ENCODE measurements at regions not wholly inside any gene's neighbourhood (a gene's known extent, or its start where the extent isn't known, plus 50 kb on each side); places are given as distances from the start of the nearest gene placed in this dataset.

DNA sequence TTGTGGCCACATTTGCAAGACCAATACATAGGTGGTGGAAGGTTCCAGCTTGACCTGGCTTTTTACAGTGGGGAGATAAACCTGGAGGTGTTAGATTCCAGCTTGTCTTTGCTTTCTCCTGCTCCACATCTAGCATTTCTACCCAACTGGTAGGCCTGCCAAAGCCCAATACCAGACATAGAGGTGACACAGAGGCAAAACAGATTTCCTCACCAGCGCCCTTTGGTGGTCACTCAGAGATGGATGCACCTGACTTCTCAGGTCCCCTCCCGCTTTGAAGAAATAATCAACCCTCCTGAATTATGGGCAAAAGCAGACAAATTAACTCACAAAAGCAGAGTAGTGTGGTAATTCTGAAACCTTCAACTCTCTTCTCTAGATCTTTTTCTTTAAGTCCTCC lies 1356.2 kb downstream of the FAM181B start:
- H4K91ac ChIP-seq (ENCODE audit: insufficient read depth, low read depth, low read length) = no peak overlapping the region
- no peak overlapping the region for H2BK120ac ChIP-seq (ENCODE audit: low read depth, low read length)
- no peak overlapping the region for H2BK20ac ChIP-seq (ENCODE audit: low read depth, low read length)
- no peak overlapping the region for H4K5ac ChIP-seq (ENCODE audit: low read depth, low read length)
- no peaks in the 10 kb centered on the region for H3K27me3 ChIP-seq (ENCODE audit: control insufficient read depth, insufficient read depth, low read length)
- no peak for TF ChIP-seq RCOR1 (IDR thresholded peaks at IDR 0.05; ENCODE audit: insufficient replicate concordance, low read length)
- no peak for TF ChIP-seq MAZ (IDR thresholded peaks at IDR 0.05; ENCODE audit: borderline replicate concordance, low read depth, low read length)
- no peak for TF ChIP-seq MXI1 (IDR thresholded peaks at IDR 0.05; ENCODE audit: borderline replicate concordance, low read depth, low read length)
- TF ChIP-seq, protein P1, sequence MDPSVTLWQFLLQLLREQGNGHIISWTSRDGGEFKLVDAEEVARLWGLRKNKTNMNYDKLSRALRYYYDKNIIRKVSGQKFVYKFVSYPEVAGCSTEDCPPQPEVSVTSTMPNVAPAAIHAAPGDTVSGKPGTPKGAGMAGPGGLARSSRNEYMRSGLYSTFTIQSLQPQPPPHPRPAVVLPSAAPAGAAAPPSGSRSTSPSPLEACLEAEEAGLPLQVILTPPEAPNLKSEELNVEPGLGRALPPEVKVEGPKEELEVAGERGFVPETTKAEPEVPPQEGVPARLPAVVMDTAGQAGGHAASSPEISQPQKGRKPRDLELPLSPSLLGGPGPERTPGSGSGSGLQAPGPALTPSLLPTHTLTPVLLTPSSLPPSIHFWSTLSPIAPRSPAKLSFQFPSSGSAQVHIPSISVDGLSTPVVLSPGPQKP (IDR thresholded peaks at IDR 0.05; ENCODE audit: borderline replicate concordance, low read depth, low read length) = no peak
- no peak for TF ChIP-seq MAFK (IDR thresholded peaks at IDR 0.05; ENCODE audit: low read depth, low read length)
- TF ChIP-seq FOS (IDR thresholded peaks at IDR 0.05; ENCODE audit: low read depth, low read length) = no peak
- no peak for TF ChIP-seq BHLHE40 (IDR thresholded peaks at IDR 0.05; ENCODE audit: low read depth, low read length)
- TF ChIP-seq NFE2L2 (IDR thresholded peaks at IDR 0.05; ENCODE audit: low read depth, low read length) = no peak
- TF ChIP-seq RAD21 (IDR thresholded peaks at IDR 0.05; ENCODE audit: low read length) = no peak
- no peak for TF ChIP-seq SMC3 (IDR thresholded peaks at IDR 0.05; ENCODE audit: low read depth, low read length)
- no peaks in the 10 kb centered on the region for H3K4me1 ChIP-seq (ENCODE audit: control insufficient read depth, insufficient read depth, low read length)
- no peak overlapping the region for H3K9ac ChIP-seq (ENCODE audit: low read depth, low read length)
- POLR2A ChIA-PET (ENCODE audit: unreplicated experiment) = no interaction called here
- no peak overlapping the region for H2AK5ac ChIP-seq (ENCODE audit: low read depth, low read length)
- no peak overlapping the region for H2BK15ac ChIP-seq (ENCODE audit: low read depth, low read length)
- H4K20me1 ChIP-seq (ENCODE audit: insufficient read depth, low read length) = no peaks in the 10 kb centered on the region
- no peak overlapping the region for H4K8ac ChIP-seq (ENCODE audit: low read depth in 2 of 2, low read length in 2 of 2)
- no TSS peak for BruUV-seq (replicated peaks)
- no peak overlapping the region for H3K4ac ChIP-seq (ENCODE audit: low read depth, low read length)
- no peak overlapping the region for H2AFZ ChIP-seq (replicated peaks; ENCODE audit: low read length, poor library complexity)
- ATAC-seq (ENCODE audit: low read depth) = no peak
- intact Hi-C loops (cut with micrococcal nuclease) = no loop called here
- peak overlapping the region; percentile 37 for H2AK9ac ChIP-seq (replicated peaks; ENCODE audit: low read depth, low read length, poor library complexity)
- H2BK5ac ChIP-seq (ENCODE audit: low read depth, low read length, poor library complexity, severe bottlenecking) = no peak overlapping the region
- H3K14ac ChIP-seq (replicated peaks; ENCODE audit: low read depth, low read length) = no peak overlapping the region
- CTCF ChIA-PET = no interaction called here
- no CpG with 5 or more reads among the region's 2 CpGs for WGBS, 2 experiments (ENCODE audit: extremely low coverage in 2 of 2, insufficient read length in 1 of 2)
- no peak overlapping the region for H3K4me3 ChIP-seq (ENCODE audit: insufficient read depth, low read depth, low read length)
- H3K56ac ChIP-seq (ENCODE audit: extremely low read depth, insufficient read depth, low read length) = no peak overlapping the region
- dilution Hi-C loops (cut with HindIII; ENCODE audit: low sequenced_read_pairs, unreplicated experiment) = no loop called here
- no peak overlapping the region for H3K27ac ChIP-seq (ENCODE audit: insufficient read depth, low read length)
- H3K23ac ChIP-seq (ENCODE audit: low read depth, low read length) = no peak overlapping the region
- no peak overlapping the region for H3K18ac ChIP-seq (ENCODE audit: low read depth, low read length)
- no peaks in the 10 kb centered on the region for H3K9me1 ChIP-seq (ENCODE audit: insufficient read depth, low read length)
- in situ Hi-C loops (cut with MboI; ENCODE audit: low sequenced_read_pairs) = no loop called here
- peaks cover 6% of the 10 kb centered on the region; the same call in 1 of the 2 replicates for H3K9me3 ChIP-seq (ENCODE audit: control insufficient read depth, insufficient read depth, low read length)
- H3K79me1 ChIP-seq (ENCODE audit: low read depth in 1 of 2, low read length in 2 of 2) = no peaks in the 10 kb centered on the region
- H3K36me3 ChIP-seq (ENCODE audit: control insufficient read depth, insufficient read depth, low read length) = no peaks in the 10 kb centered on the region
- H3K4me2 ChIP-seq (ENCODE audit: low read depth, low read length) = no peak overlapping the region
- no peak for DNase-seq
